ENCODE measurements at regions not wholly inside any gene's neighbourhood (a gene's known extent, or its start where the extent isn't known, plus 50 kb on each side); places are given as distances from the start of the nearest gene placed in this dataset.

DNA sequence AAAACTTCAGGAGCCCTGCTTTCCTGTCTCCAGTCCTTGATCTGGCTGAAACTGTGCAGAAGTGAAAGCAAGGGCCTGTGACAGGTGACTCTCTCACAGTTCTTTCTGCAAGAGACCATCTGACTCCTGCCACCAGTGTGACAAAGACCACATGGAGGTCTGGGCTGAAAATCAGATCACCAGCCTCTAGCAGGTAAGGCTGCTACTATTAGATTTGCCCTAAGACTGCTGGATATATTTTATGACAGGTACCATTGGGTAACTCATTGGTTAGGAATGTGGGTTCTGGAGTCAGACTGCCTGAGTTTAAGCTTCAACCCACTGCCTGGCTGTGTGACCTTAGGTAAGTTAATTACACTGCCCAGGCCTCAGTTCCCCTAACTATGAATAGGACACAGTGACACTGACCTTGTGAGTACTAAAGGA lies 163.3 kb upstream of the SLC7A11 start:
- no peak for TF ChIP-seq CSRNP3 (CRISPR knock-in tag; IDR thresholded peaks at IDR 0.05)
- TF ChIP-seq ARNTL (CRISPR knock-in tag; IDR thresholded peaks at IDR 0.05; ENCODE audit: borderline replicate concordance, low read depth), result no peak
- TF ChIP-seq ZNF70 (CRISPR knock-in tag; IDR thresholded peaks at IDR 0.05), result no peak
- TF ChIP-seq CSDC2 (CRISPR knock-in tag; IDR thresholded peaks at IDR 0.05), result no peak
- TF ChIP-seq, protein P1, sequence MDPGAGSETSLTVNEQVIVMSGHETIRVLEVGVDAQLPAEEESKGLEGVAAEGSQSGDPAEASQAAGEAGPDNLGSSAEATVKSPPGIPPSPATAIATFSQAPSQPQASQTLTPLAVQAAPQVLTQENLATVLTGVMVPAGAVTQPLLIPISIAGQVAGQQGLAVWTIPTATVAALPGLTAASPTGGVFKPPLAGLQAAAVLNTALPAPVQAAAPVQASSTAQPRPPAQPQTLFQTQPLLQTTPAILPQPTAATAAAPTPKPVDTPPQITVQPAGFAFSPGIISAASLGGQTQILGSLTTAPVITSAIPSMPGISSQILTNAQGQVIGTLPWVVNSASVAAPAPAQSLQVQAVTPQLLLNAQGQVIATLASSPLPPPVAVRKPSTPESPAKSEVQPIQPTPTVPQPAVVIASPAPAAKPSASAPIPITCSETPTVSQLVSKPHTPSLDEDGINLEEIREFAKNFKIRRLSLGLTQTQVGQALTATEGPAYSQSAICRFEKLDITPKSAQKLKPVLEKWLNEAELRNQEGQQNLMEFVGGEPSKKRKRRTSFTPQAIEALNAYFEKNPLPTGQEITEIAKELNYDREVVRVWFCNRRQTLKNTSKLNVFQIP (CRISPR knock-in tag; IDR thresholded peaks at IDR 0.05; ENCODE audit: borderline replicate concordance, low read depth), result no peak
- TF ChIP-seq RARB (CRISPR knock-in tag; IDR thresholded peaks at IDR 0.05), result no peak
- TF ChIP-seq ZFP30 (CRISPR knock-in tag; IDR thresholded peaks at IDR 0.05), result no peak

Measured in SK-N-SH treated with all-trans-retinoic acid at 6 μM for 48 hours (cell line).